ENCODE measurements at regions not wholly inside any gene's neighbourhood (a gene's known extent, or its start where the extent isn't known, plus 50 kb on each side); places are given as distances from the start of the nearest gene placed in this dataset.

DNA sequence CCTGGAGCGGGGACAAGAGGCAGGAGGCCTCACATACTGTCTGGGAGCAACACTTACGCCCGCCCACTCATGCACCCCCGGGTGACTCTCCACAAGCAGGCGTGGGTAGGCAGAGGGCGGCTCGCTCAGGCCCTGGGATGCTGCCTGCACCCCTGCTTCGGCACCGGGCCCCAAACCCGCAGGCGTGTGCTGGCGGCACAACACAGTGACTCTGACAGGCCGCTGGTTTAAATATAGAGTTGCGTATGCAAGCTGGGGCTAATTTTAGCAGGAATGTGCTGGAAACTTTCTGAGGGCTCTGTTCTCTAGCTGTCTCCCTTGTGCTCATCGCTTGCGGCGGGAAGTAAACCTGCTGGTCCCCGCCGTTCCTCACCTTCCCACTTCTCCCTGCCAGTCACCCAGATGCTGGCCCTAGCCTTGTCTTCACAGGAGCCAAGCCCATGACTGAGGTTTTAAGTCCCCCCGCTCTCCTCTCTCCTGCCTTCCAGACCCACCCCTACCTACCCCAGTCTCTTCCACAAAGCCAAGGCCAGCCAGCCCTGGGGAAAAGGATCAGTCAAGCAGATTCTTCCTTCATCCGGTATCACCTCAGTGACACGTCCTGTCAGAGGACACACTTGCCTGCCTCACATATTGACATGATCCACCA lies 94.5 kb upstream of the FOXP4 start:
- no peak for DNase-seq (ENCODE audit: low read depth)

DNA sequence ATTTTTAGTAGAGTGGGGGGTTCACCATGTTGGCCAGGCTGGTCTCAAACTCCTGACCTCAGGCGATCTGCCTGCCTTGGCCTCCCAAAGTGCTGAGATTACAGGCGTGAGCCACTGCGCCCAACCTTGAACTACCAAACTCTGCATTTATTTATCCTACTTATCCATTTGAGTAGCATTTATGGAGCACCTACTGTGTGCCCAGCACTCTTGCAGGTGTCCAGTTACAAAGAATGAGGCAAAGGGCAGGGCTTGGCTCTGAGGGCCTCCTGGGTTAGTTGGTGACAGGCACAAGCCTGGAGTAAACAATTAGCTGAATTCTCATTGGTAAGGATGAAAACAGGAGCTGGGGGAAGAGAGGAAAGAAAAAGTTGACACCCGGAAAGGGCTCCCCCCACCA lies 93.4 kb upstream of the FOXP4 start:
- no peak for DNase-seq (ENCODE audit: low read depth)

DNA sequence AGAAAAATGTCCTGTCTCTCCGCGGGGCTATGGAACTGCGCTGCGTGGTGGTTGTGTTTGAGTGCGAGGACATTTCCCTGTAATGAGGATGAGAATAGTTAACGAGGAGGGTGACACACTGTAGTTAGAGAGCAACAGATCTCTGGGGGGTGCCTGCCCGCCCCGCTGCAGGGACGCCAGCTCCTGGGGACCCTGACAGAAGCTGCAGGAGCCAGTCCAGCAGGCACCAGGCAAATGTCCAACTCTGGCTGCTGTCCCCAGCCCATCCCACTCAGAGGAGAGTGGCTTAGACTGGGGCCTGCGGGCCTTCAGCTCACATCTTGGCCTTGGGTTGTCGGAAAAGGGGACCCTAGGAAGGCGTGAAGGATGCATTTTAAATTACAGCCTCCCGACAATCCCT lies 92.9 kb upstream of the FOXP4 start:
- no peak for DNase-seq (ENCODE audit: low read depth)

DNA sequence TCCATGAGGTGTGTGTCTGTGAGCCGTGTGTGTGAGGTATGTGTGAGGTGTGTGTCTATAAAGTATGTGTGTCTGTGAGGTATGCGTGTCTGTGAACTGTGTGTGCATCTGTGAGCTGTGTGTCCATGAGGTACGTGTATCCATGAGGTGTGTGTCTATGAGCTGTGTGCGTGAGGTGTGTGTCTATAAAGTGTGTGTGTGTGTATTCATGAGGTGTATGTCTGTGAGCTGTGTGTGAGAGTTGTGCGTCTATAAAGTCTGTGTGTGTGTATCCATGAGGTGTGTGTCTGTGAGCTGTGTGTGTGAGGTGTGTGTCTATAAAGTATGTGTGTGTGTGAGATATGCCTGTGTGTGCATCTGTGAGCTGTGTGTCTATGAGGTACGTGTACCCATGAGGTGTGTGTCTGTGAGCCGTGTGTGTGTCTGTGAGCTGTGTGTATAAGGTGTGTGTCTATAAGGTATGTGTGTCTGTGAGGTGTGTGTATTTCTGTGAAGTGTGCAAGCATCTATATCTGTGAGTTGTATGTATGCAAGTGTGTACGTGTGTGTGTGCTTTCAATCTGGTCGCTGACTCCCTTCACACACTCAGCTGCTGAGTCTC lies 91.9 kb upstream of the FOXP4 start:
- DNase-seq (ENCODE audit: low read depth), result no peak

DNA sequence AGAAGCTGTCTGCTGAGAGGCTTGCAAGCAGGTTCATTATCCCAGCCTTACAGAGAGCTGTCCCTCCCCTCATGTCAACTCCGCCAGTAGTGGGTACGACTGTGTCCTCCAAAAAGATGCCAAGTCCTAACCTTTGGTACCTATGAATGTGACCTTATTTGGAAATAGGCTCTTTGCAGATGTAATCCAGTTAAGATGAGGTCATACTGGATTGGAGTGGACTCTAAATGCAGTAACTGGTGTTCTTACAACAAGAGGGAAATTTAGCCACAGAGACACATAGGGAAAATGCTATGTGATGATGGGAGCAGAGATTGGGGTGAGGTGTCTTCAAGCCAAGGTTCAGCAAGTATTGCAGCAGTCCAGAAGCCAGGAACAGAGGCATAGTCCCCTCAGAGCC lies 90.8 kb upstream of the FOXP4 start:
- DNase-seq (ENCODE audit: low read depth), result no peak

DNA sequence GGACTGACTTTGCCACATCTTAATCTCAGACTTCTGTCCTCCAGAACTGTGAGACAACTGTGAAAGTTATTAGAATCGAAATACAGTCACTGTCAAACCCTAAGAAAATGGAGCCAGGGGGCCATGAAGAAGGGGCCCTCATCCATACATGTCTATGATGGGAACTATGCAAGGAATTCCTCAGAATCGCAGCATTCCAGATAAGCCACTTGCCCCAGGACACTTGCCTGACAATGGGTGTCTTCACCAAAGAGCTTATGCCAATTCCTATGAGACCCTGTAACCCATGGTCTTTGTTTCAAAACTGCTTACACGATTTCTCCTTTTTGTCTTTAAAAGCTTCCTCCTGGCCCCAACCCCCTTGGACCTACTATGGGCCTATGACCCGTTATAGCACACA lies 90.4 kb upstream of the FOXP4 start:
- no peak for DNase-seq (ENCODE audit: low read depth)

DNA sequence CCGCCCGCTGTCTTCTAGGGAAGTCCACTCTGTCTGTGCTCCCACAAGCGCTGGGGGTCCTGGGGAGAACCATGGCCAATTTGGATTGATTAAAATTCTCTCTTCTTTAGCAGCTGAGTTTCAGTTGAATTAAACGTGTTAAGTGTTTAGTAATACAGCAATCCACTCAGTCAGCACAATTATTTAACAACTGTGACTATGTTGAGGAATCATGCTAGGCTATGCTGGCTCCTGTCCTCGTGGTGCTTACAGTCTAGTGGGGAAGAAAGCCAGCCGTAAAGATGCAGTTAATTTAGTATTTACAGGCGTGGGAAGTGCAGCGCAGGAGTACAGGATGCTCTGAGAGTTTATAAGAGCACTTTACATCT lies 88.9 kb upstream of the FOXP4 start:
- DNase-seq (ENCODE audit: low read depth), result no peak

DNA sequence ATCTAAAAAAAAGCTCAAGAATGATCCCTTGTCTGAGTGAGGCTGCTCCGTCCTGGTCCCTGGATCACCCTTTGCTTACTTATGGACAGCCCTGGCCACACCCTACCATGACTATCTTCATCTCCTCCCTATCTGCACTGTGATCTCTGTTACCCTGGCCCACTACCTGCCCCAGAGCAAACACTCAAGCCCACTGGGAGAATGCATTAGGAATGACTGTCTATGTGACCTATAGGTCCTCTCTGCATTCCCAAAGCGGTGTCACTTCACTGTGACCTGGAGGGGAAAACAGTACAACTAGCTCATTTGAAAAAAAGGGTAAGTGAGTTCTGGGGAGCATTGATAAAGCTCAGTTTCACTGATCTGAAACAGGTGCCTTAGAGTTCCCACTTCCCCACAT lies 86.4 kb upstream of the FOXP4 start:
- no peak for DNase-seq (ENCODE audit: low read depth)

DNA sequence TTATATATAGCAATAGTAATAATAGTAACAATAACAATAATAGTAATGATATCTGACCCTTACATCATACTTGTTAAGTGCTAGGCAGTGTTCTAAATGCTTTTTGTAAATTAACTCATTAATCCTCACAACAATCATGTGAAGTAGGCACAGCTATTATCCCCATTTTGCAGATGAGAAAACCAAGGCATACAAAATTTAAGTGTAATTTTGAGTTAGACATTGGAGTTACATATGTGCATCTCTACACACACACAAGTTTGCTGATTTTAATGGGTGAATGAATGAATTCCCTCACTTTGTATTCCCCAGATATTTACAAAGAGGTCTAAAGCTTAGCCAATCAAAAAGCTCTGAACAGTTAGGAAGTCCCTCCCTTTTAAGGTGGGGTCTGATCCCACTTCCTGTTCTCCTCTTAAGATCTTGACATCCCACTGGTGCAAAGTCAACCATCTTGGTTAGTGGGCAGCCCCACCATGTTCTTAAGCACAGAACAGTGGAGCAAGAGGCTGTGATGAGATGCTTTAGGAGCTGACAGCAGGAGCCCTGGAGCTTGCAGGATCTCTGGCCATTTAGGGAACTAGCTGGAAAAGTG lies 85.3 kb upstream of the FOXP4 start:
- DNase-seq (ENCODE audit: low read depth), result no peak

DNA sequence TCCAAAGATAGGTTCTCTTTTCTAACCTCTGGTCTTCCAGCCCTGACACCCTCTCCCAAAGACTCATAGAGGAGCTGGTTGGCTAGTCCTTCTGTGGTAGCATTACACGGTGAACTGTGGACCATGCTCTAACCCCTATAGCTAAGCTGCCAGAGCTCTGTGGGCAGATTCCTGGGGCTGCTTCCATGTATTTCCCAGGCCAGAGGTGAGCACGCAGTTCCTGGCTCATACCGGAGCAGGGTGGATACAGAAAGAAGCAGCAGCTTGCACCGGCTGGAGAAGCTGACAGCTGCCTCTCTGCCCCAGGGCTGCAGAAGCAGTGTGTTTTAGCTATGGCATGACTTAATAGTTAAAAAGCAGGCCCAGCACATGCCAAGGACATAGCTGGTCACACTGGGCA lies 84.1 kb upstream of the FOXP4 start:
- no peak for DNase-seq (ENCODE audit: low read depth)

DNA sequence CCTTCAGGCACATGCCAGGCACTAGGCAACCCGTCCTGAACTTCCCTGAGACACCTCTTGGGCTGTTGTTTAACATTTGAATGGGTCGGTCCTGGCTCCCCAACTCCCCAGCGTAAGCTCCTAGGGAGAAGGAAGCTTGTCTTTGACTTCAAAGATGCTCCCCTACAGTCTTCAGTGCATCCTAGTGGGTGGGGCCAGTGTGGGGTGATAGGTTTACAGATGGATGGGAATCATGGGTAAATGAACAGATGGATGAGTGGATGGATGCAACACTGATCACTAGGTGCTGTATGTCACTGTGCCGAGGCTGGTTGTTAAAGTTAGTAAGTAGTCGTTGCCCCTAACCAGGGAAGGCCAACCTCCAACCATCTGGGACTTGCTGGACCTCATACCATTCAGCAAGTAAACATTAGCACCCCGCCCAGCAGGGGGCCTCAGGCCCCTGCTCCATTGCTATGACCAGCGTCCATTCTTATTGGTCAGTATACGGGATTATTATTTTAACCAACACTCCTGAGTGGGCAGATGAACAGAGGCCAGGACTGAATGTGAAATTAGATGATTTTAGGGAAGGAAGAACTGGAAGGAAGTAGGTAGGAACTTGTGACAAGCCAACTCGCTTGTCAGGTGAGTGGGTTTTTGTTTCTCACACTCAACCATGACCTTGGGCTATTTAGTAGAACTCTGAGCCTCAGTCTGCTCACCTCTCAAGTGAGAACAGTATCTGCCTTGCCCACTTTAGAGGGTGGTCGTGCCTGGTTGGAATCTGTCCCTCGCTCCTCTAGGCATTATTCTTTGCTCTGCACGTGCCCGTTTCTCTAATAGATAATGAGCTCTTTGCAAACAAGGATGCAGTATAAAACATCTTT lies 82.9 kb upstream of the FOXP4 start:
- DNase-seq (ENCODE audit: low read depth), result no peak

DNA sequence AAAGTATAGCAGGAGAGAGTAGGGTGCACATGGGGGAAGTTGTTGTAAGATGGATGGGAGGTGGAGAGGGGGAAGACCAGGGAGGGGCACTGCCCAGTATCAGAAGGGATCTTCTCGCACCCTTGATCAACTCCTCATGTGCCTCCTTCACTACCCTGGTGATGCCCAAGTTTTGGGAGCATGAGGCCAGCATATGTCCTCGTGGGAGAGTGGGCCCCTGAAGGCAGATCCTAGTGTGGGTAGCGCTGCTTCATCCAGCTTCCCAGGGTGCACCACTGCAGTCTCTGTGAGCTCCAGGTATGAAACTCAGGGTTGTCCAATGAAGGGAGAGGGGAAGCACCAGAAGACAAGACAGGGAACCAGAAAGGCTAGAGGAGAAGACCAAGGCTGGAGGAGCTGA lies 82.2 kb upstream of the FOXP4 start:
- no peak for DNase-seq (ENCODE audit: low read depth)

DNA sequence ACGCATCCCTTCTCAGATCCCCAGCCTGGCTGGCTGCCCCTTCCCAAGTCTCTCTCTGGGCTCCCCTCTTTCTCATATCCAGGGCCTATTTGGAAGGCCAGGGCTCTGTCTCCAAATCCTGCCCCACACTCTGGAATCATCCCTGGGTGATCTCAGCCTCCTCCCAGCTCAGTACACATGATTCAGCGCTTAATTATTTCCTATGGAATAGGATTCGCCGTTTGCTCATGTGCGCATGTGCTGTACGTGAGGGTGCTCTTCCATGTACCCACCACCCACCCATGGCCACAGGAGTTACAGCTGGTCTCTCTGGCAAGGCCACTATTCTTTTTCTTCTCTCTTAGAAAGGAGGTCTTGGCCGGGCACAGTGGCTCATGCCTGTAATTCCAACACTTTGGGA lies 81.7 kb upstream of the FOXP4 start:
- DNase-seq (ENCODE audit: low read depth), result no peak

DNA sequence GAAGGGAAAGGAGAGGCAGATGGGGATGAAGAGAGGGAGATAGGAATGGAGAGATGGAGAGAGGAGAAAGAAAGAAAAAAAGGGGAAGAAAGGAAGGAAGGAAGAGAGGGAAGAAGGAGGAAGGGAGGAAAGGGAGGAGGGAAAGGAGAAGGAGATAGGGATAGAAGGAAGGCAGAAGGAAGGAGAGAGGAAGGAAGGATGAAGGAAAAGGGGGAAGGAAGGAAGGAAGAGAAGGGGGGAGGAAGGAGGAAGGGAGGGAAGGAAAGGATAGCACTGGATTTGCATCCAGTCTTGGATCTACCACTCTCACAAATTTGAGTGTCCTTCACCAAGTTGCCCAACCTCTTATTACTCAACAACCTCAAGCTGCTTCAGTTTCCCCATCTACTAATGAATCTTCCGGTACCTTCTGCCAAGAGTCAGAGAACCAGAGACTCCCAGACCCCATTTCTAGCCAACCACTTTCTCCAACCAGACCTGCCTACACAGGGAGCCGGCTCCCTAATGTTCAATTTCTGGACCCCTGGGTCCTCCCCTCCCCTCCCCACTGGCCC lies 79.7 kb upstream of the FOXP4 start:
- DNase-seq (ENCODE audit: low read depth), result no peak

DNA sequence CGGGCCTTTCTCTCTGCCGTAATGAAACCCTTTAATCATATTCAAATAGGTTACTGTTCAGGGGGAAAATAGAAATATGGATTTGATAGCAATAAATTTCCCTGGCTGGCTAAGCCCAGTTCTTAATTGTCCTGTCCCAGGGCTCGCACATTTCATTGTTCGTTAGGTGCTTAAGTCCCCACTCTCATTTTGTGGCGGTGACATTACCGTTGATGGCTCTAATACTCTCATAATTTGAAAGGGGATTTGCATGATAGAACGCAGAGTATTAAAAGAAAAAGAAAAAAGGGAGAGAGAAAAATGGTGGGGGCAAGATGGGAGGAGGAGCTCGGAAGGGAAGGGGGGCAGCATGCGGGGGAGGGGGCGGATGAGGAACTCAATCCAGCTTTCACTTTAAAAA lies 79.1 kb upstream of the FOXP4 start:
- no peak for DNase-seq (ENCODE audit: low read depth)

DNA sequence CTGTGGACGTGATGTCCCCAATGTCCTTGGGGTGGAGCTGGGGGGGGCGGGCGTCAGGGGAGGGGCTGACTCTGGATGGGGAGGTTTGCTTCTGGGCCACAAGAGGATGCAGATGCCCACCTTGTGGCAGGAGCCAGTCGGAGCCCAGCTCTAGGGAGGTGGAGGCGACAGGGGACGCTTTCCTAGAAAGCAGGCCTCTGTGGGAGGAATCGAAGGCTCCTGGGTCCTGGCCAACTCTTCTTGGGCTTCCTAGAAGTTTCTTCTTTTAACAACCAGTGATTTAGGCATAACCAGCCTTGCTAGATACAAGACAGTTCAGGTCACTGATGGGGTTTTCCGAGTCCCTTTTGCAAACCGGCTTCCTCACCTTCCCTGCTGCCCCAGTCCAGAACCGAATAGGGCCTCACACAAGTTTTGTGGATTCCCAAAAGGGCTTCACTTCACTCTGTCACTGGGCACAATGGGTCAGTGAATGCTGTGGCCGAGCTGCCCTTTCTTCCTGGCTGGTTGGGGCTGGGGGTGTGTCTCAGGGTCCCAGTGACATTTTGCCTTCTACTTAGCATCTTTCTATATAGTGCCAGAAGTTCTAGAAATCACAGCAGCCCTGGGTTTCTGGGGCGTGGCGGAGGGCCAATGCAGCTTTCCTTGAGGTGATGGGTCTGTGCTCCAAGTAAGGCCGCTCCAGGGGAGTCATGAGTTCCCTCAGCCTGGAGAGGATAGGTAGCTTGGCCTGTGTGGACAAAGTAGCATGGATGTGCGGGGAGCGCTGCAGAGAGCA lies 78.4 kb upstream of the FOXP4 start:
- no peak for DNase-seq (ENCODE audit: low read depth)

DNA sequence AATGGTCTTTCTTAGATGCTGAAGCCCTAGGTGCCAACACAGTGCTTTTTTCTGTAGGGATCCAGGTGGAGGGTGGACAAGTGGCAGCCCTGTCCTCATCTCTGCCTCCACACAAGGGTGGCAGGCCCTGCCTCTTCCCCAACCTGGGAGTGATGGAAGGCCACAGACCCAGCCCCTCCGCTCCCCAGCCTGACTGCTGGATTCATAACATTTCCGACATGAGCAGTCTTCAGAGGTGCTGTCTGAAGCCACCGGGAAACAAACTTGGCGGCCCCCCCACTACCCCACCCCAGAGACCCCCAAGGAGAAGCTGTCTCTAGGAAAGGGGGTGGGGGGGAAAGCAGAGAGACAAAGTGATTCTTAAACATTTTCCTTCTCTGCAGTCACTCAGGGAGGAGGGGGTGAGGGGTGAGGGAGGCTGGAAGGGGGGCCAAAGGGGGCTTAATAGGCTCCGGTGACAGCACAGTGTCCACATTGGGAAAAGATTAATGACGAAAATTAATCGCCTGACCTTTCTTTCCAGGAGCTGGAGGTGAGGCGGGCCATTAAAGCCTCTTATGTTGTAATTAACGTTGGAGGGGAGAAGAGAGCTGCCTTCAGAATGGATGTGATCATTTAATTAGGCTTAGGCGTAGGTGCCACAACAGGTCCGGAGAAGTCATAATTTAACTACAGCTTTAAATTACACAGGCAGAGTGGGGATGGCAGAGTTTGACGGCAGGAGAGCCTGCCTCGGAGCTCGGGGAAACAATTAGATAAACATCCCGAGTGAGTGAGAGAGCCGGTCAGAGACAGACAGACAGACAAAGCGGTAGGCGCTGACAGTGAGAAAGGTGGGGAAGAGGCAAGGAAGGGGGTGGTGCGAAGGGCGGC lies 76.8 kb upstream of the FOXP4 start:
- no peak for DNase-seq (ENCODE audit: low read depth)

DNA sequence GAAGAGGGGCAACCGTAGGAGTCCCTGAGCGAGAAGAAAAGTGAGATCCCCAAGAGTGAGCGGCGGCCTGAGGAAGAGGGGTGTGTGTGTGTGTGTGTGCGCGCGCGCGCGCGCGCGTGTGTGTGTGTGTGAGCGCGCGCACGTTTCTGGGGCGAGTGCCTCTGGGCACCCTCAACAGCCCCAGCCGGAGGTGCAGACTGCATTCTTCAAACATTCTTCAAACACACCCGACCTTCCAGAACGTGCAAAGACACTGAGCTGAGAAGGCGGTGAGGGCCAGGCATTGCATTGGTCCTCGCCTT lies 76.2 kb upstream of the FOXP4 start:
- DNase-seq (ENCODE audit: low read depth), result no peak

DNA sequence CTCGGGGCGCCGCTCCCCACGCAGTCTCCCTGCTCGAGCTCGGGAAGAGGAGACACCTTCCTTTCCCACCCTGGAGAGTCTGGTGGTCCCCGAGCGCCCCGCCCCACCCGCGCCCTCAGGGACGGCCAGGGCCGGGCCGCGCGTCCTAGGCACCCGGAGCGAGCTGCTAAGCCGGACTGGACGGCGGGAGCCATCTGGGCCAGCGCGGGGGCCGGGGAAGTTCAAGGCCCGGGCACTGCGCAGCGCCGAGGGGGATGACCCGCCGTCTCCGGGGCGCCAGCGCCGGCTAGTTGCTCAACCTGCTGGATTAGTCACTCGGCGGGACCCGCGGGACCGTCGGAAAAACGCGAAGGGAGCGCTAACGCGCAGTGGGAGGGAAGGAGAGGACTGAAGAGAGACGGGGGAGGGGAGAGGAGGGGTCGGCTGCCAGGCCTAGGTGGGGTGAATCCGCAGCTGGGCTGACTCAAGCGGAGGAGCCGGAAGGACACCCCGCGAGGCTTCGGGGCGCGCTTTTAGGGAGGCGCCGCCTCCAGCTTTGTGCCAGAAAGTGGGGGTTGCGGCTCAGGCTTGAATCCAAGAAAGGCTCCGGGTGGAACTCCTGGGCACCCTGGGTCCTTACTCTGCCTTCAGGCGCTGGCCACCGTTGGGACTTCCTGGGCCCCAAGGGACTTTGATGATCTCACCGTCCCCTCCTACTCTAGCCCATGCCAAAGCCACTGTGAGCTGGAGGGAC lies 75.7 kb upstream of the FOXP4 start:
- DNase-seq (ENCODE audit: low read depth), result no peak
